Stimulated activated CD4-positive, alpha-beta T cell treated with anti-CD3 and anti-CD28 coated beads, Interleukin-4, amount 100 ng/mL, for 1 hour (primary cell): ENCODE measurements at regions not wholly inside any gene's neighbourhood (a gene's known extent, or its start where the extent isn't known, plus 50 kb on each side); places are given as distances from the start of the nearest gene placed in this dataset.
"Not testable (repeated sequence)": the region's sequence is repeated elsewhere in the genome, so short reads cannot be mapped to it uniquely, and the experiment has no call there.

ENCODE experiments used
- DNase-seq: peaks from one replicate; pipeline ENCODE4 v3.0.0-alpha.2; 2020

DNA sequence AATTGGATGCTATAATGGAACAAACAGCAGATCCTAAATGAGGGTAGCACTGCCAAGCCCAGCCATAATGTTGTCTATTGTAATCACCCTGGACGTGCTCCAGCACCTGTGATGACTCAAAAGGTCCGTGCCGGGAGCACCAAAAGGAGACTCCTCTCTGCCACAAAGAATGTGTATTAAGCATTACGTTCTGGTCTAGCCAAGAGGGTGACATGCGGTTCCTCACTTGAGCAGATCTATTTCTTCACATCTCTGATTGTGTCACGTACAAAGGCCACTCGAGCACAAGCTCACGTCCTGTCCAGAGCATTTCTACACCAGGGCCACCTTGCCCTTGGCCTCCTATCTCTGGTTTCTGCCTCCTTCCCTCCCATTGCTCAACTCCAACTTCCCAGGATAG is 219.9 kb upstream of the IRS2 start:
- no peak for DNase-seq

GRCh38 chr13:110005563-110005962 is 219.2 kb upstream of the IRS2 start:
- no peak for DNase-seq

- no peak for DNase-seq
Observed at GRCh38 chr13:110004814-110005213, 218.4 kb upstream of the IRS2 start.

- no peak for DNase-seq
Observed at GRCh38 chr13:110001670-110002275, 215.4 kb upstream of the IRS2 start.

GRCh38 chr13:110000534-110001345 is 214.4 kb upstream of the IRS2 start:
- no peak for DNase-seq

DNA sequence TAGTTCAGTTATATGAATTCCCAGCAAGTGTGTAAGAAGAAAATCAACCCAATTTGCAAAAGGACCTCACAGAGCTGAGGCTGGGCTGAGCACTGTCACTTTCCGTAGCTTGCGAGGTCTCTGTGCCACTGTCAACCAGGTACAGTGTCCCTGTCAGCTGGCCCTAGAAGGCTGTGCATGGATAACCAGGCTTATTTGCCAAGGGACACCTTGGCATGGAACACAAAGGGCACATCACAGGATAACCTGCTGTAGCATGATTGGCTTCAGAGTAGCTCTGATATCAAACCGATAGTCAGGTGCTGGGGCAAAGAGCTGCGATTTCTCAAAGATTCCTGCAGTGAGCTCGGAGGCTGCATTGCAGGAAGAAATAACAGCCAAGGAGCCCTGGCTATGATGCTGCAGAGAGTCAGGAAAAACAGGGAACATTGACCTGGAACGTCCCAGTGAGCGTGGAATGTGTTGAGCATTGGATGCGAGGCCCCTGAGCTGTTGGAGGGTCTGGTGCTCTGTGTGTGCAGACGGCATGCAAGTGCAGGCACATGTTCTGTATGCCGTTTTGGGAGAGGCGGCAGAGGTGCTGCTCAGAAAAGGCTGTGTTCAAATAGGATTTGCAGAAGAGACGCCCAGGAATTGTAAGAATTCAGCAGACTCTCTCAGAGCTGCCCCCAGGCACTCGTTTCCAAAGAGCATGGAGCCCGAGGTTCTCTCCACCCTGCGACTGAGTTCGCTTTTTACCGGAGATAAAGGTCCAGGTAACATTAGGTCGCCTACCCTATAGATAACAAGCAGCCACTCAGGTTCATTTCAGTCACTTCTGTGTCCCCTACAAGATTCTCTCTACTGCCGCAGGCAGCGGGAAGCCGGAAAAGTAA is 213.5 kb upstream of the IRS2 start:
- DNase-seq: no peak

DNA sequence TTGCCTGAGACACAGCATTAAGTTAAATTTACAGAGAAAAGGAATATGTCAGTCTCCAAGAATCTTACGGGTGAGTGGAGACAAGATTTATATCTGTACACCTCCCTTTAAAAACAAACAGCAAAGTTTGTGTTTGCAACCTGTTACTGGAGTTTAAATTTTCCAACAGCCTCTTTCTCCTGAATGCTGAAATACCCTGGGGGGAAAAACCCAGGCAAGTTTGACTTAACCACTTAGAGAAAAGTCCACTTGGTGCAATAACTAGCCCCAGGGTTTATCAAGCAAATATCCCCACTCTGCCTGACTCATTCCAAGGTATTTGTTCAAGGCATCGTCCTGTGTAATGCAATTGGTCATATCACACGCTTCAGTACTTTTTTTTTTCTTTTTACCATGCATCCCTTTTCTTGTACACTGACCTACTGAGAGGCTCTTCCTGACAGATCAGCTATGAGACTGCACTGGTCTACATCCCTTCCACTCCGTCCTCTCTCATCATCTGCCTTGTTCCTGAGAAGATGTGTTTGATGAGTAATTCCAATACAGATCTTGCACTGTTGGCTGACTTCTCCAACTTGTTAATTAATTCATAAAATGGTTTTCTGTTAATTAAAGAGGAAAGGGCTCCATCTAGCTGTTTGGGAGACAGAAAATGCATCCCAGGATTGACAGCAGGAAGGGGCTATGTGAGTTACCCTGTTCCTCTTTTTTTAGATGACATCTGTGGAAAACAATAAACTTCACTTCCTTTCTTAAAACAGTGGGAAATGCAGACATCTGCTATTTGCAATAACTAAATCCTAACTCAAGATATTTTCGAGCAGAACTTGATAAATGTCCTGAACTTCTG is 212.5 kb upstream of the IRS2 start:
- no peak for DNase-seq

DNA sequence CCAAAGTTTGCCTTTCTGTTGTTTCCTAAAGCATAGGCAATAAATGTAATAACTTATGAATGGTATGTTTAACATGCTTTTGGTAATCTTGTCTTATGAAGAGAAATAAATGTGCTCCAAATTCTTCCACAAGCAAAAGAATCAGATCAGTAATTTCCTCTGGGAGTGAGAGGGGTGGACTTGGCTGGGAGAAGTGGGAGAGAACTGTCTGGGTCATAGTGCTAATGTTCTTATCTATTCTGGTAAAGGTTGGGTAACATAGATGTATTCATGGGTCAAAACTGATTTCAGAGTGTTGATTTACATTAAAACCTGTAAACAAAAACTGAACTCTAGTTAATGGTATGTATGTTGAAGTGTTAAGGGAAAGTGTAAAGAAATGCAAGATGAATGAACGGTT is 211.7 kb upstream of the IRS2 start:
- DNase-seq: no peak

DNA sequence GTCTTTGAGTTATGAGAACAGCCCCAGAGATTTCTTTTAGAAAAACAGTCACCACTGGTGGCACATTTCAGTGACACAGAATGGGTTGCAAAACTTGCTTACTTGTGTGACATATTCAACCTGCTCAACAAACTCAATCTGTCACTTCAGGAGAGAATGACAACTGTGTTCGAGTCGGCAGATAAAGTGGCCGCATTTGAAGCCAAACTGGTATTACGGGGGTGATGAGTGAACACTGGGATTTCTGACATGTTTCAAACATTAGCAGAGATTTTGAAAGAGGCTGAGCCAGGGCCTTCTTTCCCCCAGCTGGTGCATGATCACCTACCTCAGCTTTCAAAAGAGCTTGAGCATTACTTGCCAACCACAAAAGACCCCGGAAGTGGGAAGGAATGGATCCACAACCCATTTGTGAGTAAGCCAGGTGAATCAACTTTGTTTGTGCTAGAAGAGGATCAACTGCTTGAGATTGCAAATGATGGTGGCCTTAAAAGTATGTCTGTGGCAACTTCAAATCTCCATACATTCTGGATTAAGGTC is 210.7 kb upstream of the IRS2 start:
- not testable (repeated sequence) for DNase-seq

GRCh38 chr13:109996404-109996960 is 210.1 kb upstream of the IRS2 start:
- DNase-seq: no peak

- no peak for DNase-seq
Observed at GRCh38 chr13:109995578-109995977, 209.2 kb upstream of the IRS2 start.

DNA sequence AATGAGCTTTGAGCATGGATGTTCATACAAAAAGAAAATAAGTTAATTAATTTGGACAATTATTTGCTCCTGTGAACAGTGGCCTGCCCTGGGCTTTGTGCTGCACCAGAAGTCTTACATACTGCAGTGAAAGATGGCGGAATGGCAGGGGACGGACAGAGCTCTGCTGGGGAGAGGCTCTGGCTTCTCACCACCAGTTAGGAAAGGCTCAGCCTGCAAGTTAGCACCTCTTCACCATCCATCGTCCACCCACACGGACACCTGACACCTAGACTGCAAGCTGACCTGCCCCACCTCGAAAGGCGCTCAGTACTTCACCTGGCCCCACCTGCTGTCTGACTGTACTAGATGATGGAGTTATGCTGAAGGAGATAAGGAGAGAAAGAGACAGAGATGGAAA is 203.9 kb upstream of the IRS2 start:
- no peak for DNase-seq

- no peak for DNase-seq
Observed at GRCh38 chr13:109989686-109990085, 203.3 kb upstream of the IRS2 start.

- DNase-seq: no peak
Observed at GRCh38 chr13:109989155-109989554, 202.8 kb upstream of the IRS2 start.

DNA sequence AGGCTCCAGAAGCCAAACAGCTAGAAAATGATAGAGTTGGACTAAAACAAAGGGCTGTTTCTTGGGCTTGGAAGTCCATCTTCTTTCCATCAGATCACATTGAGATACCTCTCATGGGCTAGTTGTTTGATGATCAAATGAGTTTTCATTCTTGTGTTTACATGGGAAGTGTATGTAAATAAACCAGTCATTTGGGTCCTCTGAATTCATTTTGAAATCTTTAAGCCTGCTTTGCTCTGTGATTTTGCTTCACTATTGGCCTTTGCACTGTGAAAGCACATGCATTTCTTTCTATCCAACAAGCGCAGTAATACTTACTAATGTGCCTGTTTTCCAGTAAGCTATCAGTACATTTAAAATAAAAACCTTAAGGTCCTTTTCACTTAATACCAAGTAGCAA is 200.5 kb upstream of the IRS2 start:
- DNase-seq: no peak

GRCh38 chr13:109985871-109986450 is 199.6 kb upstream of the IRS2 start:
- no peak for DNase-seq

- DNase-seq: no peak
Observed at GRCh38 chr13:109983447-109983846, 197.1 kb upstream of the IRS2 start.

- no peak for DNase-seq
Observed at GRCh38 chr13:109981000-109981399, 194.6 kb upstream of the IRS2 start.

- DNase-seq: not testable (repeated sequence)
Observed at GRCh38 chr13:109979676-109980075, 193.3 kb upstream of the IRS2 start.

- no peak for DNase-seq
Observed at GRCh38 chr13:109979228-109979627, 192.8 kb upstream of the IRS2 start.

- DNase-seq: no peak
Observed at GRCh38 chr13:109977212-109977968, 191.0 kb upstream of the IRS2 start.
